GM12872 (cell line): ENCODE measurements at regions not wholly inside any gene's neighbourhood (a gene's known extent, or its start where the extent isn't known, plus 50 kb on each side); places are given as distances from the start of the nearest gene placed in this dataset.

ENCODE experiments used
- CTCF ChIP-seq: IDR thresholded peaks from 3 replicates; pipeline ENCODE4 v1.5.1; 2011; ENCODE audit warnings: low read depth, mild to moderate bottlenecking, low read length, moderate library complexity; ENCODE audit not compliant: insufficient read depth

- TF ChIP-seq CTCF, result no peak
Measured at GRCh38 chr13:40087091-40088002, 431.9 kb downstream of the COG6 start.

GRCh38 chr13:40094056-40094455, 438.6 kb downstream of the COG6 start:
- no peak for TF ChIP-seq CTCF

GRCh38 chr13:40095695-40096356, 440.4 kb downstream of the COG6 start:
- no peak for TF ChIP-seq CTCF

- no peak for TF ChIP-seq CTCF
Measured at GRCh38 chr13:40096357-40096901, 441.0 kb downstream of the COG6 start.

- no peak for TF ChIP-seq CTCF
Measured at GRCh38 chr13:40098246-40098645, 442.8 kb downstream of the COG6 start.

- no peak for TF ChIP-seq CTCF
Measured at GRCh38 chr13:40101708-40102359, 446.4 kb downstream of the COG6 start.

- TF ChIP-seq CTCF, result no peak
Measured at GRCh38 chr13:40102360-40102727, 446.9 kb downstream of the COG6 start.
